Smooth muscle cell (in vitro differentiated cells): ENCODE measurements at regions not wholly inside any gene's neighbourhood (a gene's known extent, or its start where the extent isn't known, plus 50 kb on each side); places are given as distances from the start of the nearest gene placed in this dataset.

Source experiments
- DNase-seq: peaks from one replicate; lab custom pipeline; 2025; ENCODE audit not compliant: unreplicated experiment; lab: John Stamatoyannopoulos, UW
- H2AFZ ChIP-seq: fragments of 200-600 bp; sonication (generic); 2 replicates; pipeline ENCODE4 v1.6.0; 2016; ENCODE audit warnings: antibody characterized with exemption, low read depth, mild to moderate bottlenecking
- H3F3A ChIP-seq: fragments of 200-600 bp; sonication (generic); 2 replicates; pipeline ENCODE4 v1.6.0; 2017; ENCODE audit warnings: antibody characterized with exemption, low read depth
- H3K27ac ChIP-seq: fragments of 200-600 bp; sonication (generic); 2 replicates; pipeline ENCODE4 v1.5.1; 2016; ENCODE audit warnings: low read depth, mild to moderate bottlenecking
- H3K27me3 ChIP-seq: fragments of 200-600 bp; sonication (generic); 2 replicates; pipeline ENCODE4 v1.6.1; 2016; ENCODE audit warnings: low read depth, mild to moderate bottlenecking
- H3K36me3 ChIP-seq: fragments of 200-600 bp; sonication (generic); 2 replicates; pipeline ENCODE4 v1.5.1; 2016; ENCODE audit warnings: low read depth
- H3K4me1 ChIP-seq: fragments of 200-600 bp; sonication (generic); 2 replicates; pipeline ENCODE4 v1.5.1; 2016; ENCODE audit warnings: low read depth
- H3K4me2 ChIP-seq: fragments of 200-600 bp; sonication (generic); 2 replicates; pipeline ENCODE4 v1.6.0; 2016; ENCODE audit warnings: mild to moderate bottlenecking
- H3K4me3 ChIP-seq: fragments of 200-600 bp; sonication (generic); 2 replicates; pipeline ENCODE4 v1.5.1; 2016; ENCODE audit warnings: mild to moderate bottlenecking
- H3K79me2 ChIP-seq: fragments of 200-600 bp; sonication (generic); 2 replicates; pipeline ENCODE4 v1.6.0; 2016; ENCODE audit warnings: low read depth, mild to moderate bottlenecking
- H3K9ac ChIP-seq: fragments of 200-600 bp; sonication (generic); 2 replicates; pipeline ENCODE4 v1.6.0; 2016; ENCODE audit warnings: low read depth
- H3K9me3 ChIP-seq: fragments of 200-600 bp; sonication (generic); replicated peaks from 2 replicates; pipeline ENCODE4 v1.5.1; 2016; ENCODE audit warnings: low read depth
- H4K20me1 ChIP-seq: fragments of 200-600 bp; sonication (generic); 2 replicates; pipeline ENCODE4 v1.6.0; 2016; ENCODE audit warnings: low read depth
- CTCF ChIP-seq: fragments of 200-600 bp; sonication (generic); IDR thresholded peaks from 2 replicates; pipeline ENCODE4 v1.5.1; 2017; ENCODE audit warnings: borderline replicate concordance, mild to moderate bottlenecking, antibody characterized with exemption; ENCODE audit not compliant: insufficient read depth, poor library complexity, severe bottlenecking
- WGBS: methylation state at CpG from one replicate; pipeline ENCODE4 v1.1.7; 2016; ENCODE audit warnings: low lambda C conversion rate; 5-methylcytosine and 5-hydroxymethylcytosine counted together

GRCh38 chr1:208934933-208935332 is 648.6 kb upstream of the CAMK1G start:
- Histone ChIP-seq H3K27ac (no peak overlapping the region), H3K27me3 (peaks cover 13% of the 10 kb centered on the region), H3K36me3 (no peaks in the 10 kb centered on the region), H3K4me2 (no peak overlapping the region), H2AFZ (no peak overlapping the region), H3K4me1 (no peaks in the 10 kb centered on the region), H3F3A (no peaks in the 10 kb centered on the region), H3K9ac (no peak overlapping the region), H3K4me3 (no peak overlapping the region), H4K20me1 (no peaks in the 10 kb centered on the region), H3K79me2 (no peaks in the 10 kb centered on the region), H3K9me3 (no peaks in the 10 kb centered on the region)
- WGBS: 82% methylated on average over 6 of the region's 6 CpGs
- no peak for DNase-seq
- TF ChIP-seq CTCF: no peak

DNA sequence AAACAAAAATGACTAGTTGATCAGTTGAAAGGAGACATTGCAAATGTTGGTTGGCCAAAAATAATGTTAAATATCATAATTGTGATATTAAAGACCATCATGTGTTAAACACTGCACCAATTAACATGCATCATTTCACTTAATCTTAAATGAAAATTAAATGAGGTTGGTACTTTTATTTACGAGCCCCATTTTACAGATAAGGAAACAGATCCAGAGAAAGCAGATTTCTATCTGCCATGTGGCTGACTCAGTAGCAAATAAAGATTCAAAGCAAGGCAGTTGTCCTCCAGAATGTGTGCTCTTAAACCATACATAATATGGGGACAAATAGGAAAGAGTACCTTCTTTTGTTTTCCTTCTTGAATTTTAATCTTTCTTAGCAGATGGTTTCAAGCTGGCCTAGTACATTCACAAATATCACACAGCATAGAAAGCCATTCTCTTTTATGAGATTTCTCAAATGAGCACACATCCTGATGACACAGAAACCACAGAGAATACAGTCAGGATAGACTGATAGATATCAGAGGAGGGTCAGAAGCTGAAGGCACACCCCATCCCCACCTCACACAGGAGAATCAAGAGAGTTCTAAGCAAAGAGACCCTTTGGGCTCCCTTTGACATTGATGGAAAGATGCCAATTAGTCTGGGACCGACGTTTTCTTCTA is 647.9 kb upstream of the CAMK1G start:
- H3K79me2 ChIP-seq: no peaks in the 10 kb centered on the region
- no peaks in the 10 kb centered on the region for H4K20me1 ChIP-seq
- no peak for DNase-seq
- TF ChIP-seq CTCF: no peak
- H3K9me3 ChIP-seq: no peaks in the 10 kb centered on the region
- 52% methylated on average over 3 of the region's 3 CpGs for WGBS
- H3K36me3 ChIP-seq: no peaks in the 10 kb centered on the region
- H3F3A ChIP-seq: no peaks in the 10 kb centered on the region
- H2AFZ ChIP-seq: no peak overlapping the region
- no peaks in the 10 kb centered on the region for H3K4me1 ChIP-seq
- H3K9ac ChIP-seq: no peak overlapping the region
- H3K4me3 ChIP-seq: no peak overlapping the region
- H3K4me2 ChIP-seq: no peak overlapping the region
- H3K27ac ChIP-seq: no peak overlapping the region
- H3K27me3 ChIP-seq: peaks cover 8% of the 10 kb centered on the region

- H2AFZ ChIP-seq: no peak overlapping the region
- WGBS: 8% methylated on average over 1 of the region's 1 CpG
- H3K4me2 ChIP-seq: peak overlapping the region; percentile 23
- no peaks in the 10 kb centered on the region for H3K9me3 ChIP-seq
- no peak for DNase-seq
- H3K27me3 ChIP-seq: peaks cover 6% of the 10 kb centered on the region
- H3K79me2 ChIP-seq: no peaks in the 10 kb centered on the region
- H3K36me3 ChIP-seq: no peaks in the 10 kb centered on the region
- TF ChIP-seq CTCF: no peak
- H3F3A ChIP-seq: no peaks in the 10 kb centered on the region
- H3K4me3 ChIP-seq: no peak overlapping the region
- H3K9ac ChIP-seq: no peak overlapping the region
- no peaks in the 10 kb centered on the region for H3K4me1 ChIP-seq
- H3K27ac ChIP-seq: no peak overlapping the region
- no peaks in the 10 kb centered on the region for H4K20me1 ChIP-seq
These were observed 643.9 kb upstream of the CAMK1G start for GRCh38 chr1:208939537-208940085.

DNA sequence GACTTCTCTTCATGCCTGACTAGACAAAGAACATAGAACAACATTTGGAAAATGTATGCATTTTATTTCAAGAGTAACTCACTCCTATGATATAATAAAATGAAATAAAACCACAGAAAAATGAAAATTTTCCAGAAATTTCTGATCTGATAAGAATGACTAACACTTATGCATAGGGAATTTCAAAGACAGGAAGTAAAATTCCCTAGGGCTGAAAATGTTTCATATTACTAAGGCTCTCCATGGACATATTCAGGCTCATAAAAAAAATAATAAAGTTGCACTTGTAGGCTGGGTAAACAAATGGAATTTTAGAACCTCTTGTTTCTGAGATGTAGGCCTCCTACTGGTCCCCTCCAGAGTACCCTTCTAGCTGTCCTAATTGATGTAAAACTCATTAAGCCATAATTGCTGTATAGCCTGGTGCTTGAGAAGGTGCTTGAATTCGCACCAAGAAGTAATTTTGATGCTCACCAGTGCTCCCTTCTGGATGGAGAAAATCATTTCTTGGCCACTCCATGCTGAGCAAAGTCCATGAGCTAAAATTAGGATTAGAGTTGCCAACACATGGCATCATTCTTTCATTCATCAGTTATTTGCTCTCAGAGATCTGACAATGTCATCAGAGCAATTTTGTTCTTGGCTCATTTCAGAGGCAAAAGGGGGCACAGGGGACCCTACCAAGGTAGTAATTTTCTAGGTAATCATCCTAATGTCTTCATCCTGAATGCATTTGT is 641.0 kb upstream of the CAMK1G start:
- Histone ChIP-seq H3F3A (no peaks in the 10 kb centered on the region), H3K36me3 (no peaks in the 10 kb centered on the region), H3K4me3 (no peak overlapping the region), H3K9me3 (no peaks in the 10 kb centered on the region), H3K4me1 (no peaks in the 10 kb centered on the region), H3K27me3 (peaks cover 19% of the 10 kb centered on the region), H3K79me2 (no peaks in the 10 kb centered on the region), H3K4me2 (no peak overlapping the region), H3K9ac (no peak overlapping the region), H3K27ac (no peak overlapping the region), H4K20me1 (no peaks in the 10 kb centered on the region), H2AFZ (no peak overlapping the region)
- no peak for DNase-seq
- 88% methylated on average over 1 of the region's 1 CpG for WGBS
- no peak for TF ChIP-seq CTCF
